ENCODE measurements at regions not wholly inside any gene's neighbourhood (a gene's known extent, or its start where the extent isn't known, plus 50 kb on each side); places are given as distances from the start of the nearest gene placed in this dataset.

- TF ChIP-seq CTCF (conservative IDR thresholded peaks at IDR 0.05; ENCODE audit: low read depth, low read length) (no peak), EZH2 (IDR thresholded peaks at IDR 0.05; ENCODE audit: low read length, unreplicated experiment) (no peak), EZH2phosphoT487 (IDR thresholded peaks at IDR 0.05; ENCODE audit: borderline replicate concordance, low read length) (no peak)
Measured at GRCh38 chr2:155418753-155419152, 720.3 kb downstream of the KCNJ3 start.
